Upper lobe of left lung (tissue), 6 donors: ENCODE measurements at regions not wholly inside any gene's neighbourhood (a gene's known extent, or its start where the extent isn't known, plus 50 kb on each side); places are given as distances from the start of the nearest gene placed in this dataset.

ENCODE experiments used
- ATAC-seq, 2 donors: fragments of 200-7000 bp; cut with Tn5 transposase; one replicate each; pipeline ENCODE4 v1.9.1; 2022; ENCODE audit warnings: mild to moderate bottlenecking in 2 of 2, moderate library complexity in 2 of 2; ENCODE audit not compliant: low FRiP score in 2 of 2
- DNase-seq, 2 donors: peaks; one replicate each; pipeline ENCODE4 v3.0.0-alpha.2; 2019 to 2020
- H3K27ac ChIP-seq, 4 donors: fragments of 200-600 bp; sonication (generic); one replicate each; pipeline ENCODE4 v1.5.1; 2016 to 2019
- H3K27me3 ChIP-seq, 4 donors: fragments of 200-600 bp; sonication (generic); one replicate each; pipeline ENCODE4 v1.5.1; 2017 to 2019
- H3K36me3 ChIP-seq, 4 donors: fragments of 200-600 bp; sonication (generic); one replicate each; pipeline ENCODE4 v1.5.1; 2016 to 2019
- H3K4me1 ChIP-seq, 4 donors: fragments of 200-600 bp; sonication (generic); one replicate each; pipeline ENCODE4 v1.5.1; 2018 to 2019
- H3K4me3 ChIP-seq, 4 donors: fragments of 200-600 bp; sonication (generic); one replicate each; pipeline ENCODE4 v1.5.1; 2017 to 2019; ENCODE audit warnings: mild to moderate bottlenecking in 2 of 4, moderate library complexity in 1 of 4
- H3K9me3 ChIP-seq, 4 donors: fragments of 200-600 bp; sonication (generic); one replicate each; pipeline ENCODE4 v1.5.1; 2018 to 2019
- EP300 ChIP-seq, 4 donors: sonication (generic); formaldehyde crosslinking; IDR thresholded peaks; one replicate each; pipeline ENCODE4 v1.5.1; 2017; ENCODE audit warnings: antibody characterized with exemption in 4 of 4, control low read depth in 2 of 4
- POLR2A ChIP-seq, 4 donors: fragments of 450-650 bp; IDR thresholded peaks; one replicate each; pipeline ENCODE4 v1.5.1; 2016 to 2017; ENCODE audit warnings: antibody characterized with exemption in 4 of 4, mild to moderate bottlenecking in 2 of 4
- POLR2AphosphoS5 ChIP-seq, 2 donors: sonication (generic); formaldehyde crosslinking; IDR thresholded peaks; one replicate each; pipeline ENCODE4 v1.5.1; 2017; ENCODE audit warnings: antibody characterized with exemption in 2 of 2
- WGBS, 2 donors: methylation state at CpG; one replicate each; pipeline ENCODE4 v1.1.5; 2017 to 2018; 5-methylcytosine and 5-hydroxymethylcytosine counted together
- TF ChIP-seq, protein P1 (sequence below), 6 experiments: fragments of 450-650 bp in 4 of 6; fragments of 200-600 bp in 2 of 6; sonication (generic) in 2 of 6; IDR thresholded peaks; one replicate each; pipeline ENCODE4 v1.5.1; 2016 to 2019; ENCODE audit warnings: antibody characterized with exemption in 6 of 6
- donor health status: DM: no; HTN: no; CAD: no; lungs with moderate emphysema.
- donor health status: DM: no; HTN: yes; CAD: no; lungs with severe emphysema.

DNA sequence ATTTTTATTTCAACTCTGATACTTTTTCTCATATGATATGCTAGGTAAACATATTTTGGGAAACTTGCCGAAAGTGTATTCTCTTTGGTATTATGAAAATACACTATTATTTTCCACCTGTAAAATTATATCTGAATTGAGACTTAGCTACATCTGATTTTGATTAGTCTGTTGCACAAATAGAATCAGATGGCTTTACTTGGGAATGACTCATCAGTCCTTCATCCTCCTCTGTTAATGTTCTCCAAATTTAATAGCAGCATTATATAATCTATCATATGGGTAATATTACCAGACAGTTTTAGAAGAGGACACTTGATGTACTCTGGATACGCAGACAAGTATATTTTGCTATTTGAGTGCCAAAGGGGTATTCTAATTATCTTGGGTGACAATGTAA lies 245.3 kb downstream of the CTH start:
- Histone ChIP-seq H3K27me3 (no peaks in the 10 kb centered on the region), H3K4me3 (no peak overlapping the region), H3K36me3 (no peaks in the 10 kb centered on the region), H3K9me3 (no peaks in the 10 kb centered on the region), H3K4me1 (no peaks in the 10 kb centered on the region), H3K27ac (no peak overlapping the region)
- TF ChIP-seq EP300 (IDR thresholded peaks at IDR 0.05) (no peak), POLR2AphosphoS5 (IDR thresholded peaks at IDR 0.05) (no peak), POLR2A (IDR thresholded peaks at IDR 0.05) (no peak)
- TF ChIP-seq, protein P1, sequence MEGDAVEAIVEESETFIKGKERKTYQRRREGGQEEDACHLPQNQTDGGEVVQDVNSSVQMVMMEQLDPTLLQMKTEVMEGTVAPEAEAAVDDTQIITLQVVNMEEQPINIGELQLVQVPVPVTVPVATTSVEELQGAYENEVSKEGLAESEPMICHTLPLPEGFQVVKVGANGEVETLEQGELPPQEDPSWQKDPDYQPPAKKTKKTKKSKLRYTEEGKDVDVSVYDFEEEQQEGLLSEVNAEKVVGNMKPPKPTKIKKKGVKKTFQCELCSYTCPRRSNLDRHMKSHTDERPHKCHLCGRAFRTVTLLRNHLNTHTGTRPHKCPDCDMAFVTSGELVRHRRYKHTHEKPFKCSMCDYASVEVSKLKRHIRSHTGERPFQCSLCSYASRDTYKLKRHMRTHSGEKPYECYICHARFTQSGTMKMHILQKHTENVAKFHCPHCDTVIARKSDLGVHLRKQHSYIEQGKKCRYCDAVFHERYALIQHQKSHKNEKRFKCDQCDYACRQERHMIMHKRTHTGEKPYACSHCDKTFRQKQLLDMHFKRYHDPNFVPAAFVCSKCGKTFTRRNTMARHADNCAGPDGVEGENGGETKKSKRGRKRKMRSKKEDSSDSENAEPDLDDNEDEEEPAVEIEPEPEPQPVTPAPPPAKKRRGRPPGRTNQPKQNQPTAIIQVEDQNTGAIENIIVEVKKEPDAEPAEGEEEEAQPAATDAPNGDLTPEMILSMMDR (IDR thresholded peaks at IDR 0.05), result no peak
- DNase-seq (no peak), ATAC-seq (no peak)
- 89 to 96% methylated on average over 2 of the region's 2 CpGs for WGBS, 2 donors

DNA sequence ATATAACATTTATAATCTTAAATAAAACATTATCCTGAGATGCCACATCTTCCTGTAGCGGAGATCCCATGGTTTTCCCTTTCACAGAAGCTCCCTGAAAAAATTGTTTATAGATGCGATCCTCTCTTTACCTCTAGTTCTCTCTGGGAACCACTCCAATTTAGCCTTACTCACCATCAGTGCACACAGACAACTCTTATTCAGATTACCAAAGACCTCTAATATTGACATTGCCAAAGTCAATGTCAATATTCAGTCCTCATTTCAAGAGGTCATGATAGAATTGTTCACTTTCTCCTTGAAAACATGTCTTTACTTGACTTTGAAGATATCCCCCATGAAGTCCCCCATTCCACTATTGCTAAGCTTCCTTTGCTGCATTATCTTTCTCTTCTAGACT lies 248.8 kb downstream of the CTH start:
- 80 to 89% methylated on average over 2 of the region's 2 CpGs for WGBS, 2 donors

DNA sequence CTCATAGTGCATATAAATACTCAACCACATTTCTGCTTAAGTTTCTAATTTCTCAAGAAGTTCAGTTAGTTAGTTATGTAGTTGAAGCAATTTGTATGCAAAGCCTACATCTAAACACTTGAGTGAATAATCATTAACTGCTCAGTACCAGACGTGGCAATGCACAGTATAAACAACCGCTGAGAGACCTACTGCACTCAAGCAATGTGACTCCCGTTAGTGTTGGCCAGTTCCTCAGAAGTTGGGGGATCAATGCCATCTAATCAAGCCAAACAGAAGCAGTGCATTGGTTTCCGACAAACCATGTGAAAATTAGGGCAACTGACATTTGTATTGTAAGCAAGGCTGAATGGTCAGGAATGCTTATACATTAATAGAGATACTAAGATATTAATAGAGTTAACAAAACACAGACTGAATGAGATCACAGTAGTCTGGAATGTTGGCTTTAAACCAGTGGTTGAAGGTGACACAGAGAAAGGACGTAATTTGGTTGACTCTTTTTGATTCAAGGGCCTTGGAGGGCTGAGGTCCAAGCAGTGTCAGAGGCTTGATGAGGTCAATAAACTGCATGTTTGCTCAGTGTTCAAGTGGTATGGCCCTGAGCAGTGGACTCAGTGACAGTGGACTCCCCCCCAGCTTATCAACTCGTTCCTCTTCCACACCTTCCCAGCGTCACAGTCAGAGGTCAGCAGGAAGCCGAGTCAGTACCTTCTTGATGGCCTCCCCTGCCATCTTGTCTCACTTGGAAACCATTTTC lies 255.5 kb downstream of the CTH start:
- TF ChIP-seq POLR2A (IDR thresholded peaks at IDR 0.05), result no peak
- TF ChIP-seq, protein P1 (IDR thresholded peaks at IDR 0.05), result no peak
- TF ChIP-seq POLR2AphosphoS5 (IDR thresholded peaks at IDR 0.05), result no peak
- TF ChIP-seq EP300 (IDR thresholded peaks at IDR 0.05), result no peak
- peak; percentile 69 to 83 for ATAC-seq
- no peaks in the 10 kb centered on the region for H3K9me3 ChIP-seq
- H3K4me1 ChIP-seq, result no peaks in the 10 kb centered on the region
- no peaks in the 10 kb centered on the region for H3K27me3 ChIP-seq
- 46 to 64% methylated on average over 8 of the region's 8 CpGs for WGBS, 2 donors
- no peak overlapping the region for H3K27ac ChIP-seq
- H3K4me3 ChIP-seq, result no peak overlapping the region
- H3K36me3 ChIP-seq, result no peaks in the 10 kb centered on the region
- DNase-seq, result no peak

More for the DNA sequence above, 248.8 kb downstream of the CTH start:
- no peaks in the 10 kb centered on the region for H3K27me3 ChIP-seq
- H3K4me3 ChIP-seq, result no peak overlapping the region
- H3K27ac ChIP-seq, result no peak overlapping the region
- ATAC-seq (no peak), DNase-seq (no peak)
- H3K36me3 ChIP-seq, result no peaks in the 10 kb centered on the region
- H3K4me1 ChIP-seq, result no peaks in the 10 kb centered on the region
- TF ChIP-seq EP300 (IDR thresholded peaks at IDR 0.05), result no peak
- no peak for TF ChIP-seq POLR2AphosphoS5 (IDR thresholded peaks at IDR 0.05)
- TF ChIP-seq, protein P1 (IDR thresholded peaks at IDR 0.05), result no peak
- no peak for TF ChIP-seq POLR2A (IDR thresholded peaks at IDR 0.05)
- no peaks in the 10 kb centered on the region for H3K9me3 ChIP-seq

DNA sequence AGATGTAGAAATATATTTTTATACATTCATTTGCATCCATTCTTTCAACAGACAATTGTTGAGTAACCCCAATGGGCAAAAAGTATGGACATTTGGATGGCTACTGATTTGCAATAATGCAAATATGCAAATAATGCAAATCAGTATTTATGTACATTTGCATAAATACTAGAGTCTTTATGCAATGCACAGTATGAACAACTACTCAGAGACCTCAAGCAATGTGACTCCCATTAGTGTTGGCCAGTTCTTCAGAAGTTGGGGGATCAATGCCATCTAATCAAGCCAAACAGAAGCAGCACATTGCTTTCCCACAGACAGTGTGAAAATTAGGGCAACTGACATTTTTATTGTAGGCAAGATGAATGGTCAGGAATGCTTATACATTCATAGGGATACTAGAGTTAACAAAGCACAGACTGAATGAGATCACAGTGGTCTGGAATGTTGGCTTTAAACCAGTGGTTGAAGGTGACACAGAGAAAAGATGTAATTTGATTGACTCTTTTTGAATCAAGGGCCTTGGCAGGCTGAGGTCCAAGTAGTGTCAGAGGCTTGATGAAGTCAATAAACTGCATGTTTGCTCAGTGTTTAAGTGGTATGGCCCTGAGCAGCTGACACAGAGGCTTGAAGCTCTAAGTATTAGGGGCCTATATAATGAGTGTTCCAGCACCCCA lies 256.6 kb downstream of the CTH start:
- DNase-seq (peak in 1 of 2 donors; percentile 31), ATAC-seq (peak; percentile 50 to 73)
- H3K4me1 ChIP-seq, result no peaks in the 10 kb centered on the region
- H3K4me3 ChIP-seq, result no peak overlapping the region
- no peaks in the 10 kb centered on the region for H3K36me3 ChIP-seq
- TF ChIP-seq POLR2AphosphoS5 (IDR thresholded peaks at IDR 0.05) (no peak), POLR2A (IDR thresholded peaks at IDR 0.05) (no peak), EP300 (IDR thresholded peaks at IDR 0.05) (no peak)
- TF ChIP-seq, protein P1 (IDR thresholded peaks at IDR 0.05), result no peak
- H3K9me3 ChIP-seq, result no peaks in the 10 kb centered on the region
- no peaks in the 10 kb centered on the region for H3K27me3 ChIP-seq
- no peak overlapping the region for H3K27ac ChIP-seq
